ENCODE measurements at regions not wholly inside any gene's neighbourhood (a gene's known extent, or its start where the extent isn't known, plus 50 kb on each side); places are given as distances from the start of the nearest gene placed in this dataset.

GRCh38 chr18:41753826-41754225 lies 201.2 kb upstream of the PIK3C3 start:
- no peak for DNase-seq

- no peak for DNase-seq
Observed at GRCh38 chr18:41752826-41753225, 202.2 kb upstream of the PIK3C3 start.

- DNase-seq = no peak
Observed at GRCh38 chr18:41751652-41752051, 203.4 kb upstream of the PIK3C3 start.

GRCh38 chr18:41751161-41751560 lies 203.9 kb upstream of the PIK3C3 start:
- DNase-seq = no peak

- DNase-seq = no peak
Observed at GRCh38 chr18:41747723-41748242, 207.3 kb upstream of the PIK3C3 start.

GRCh38 chr18:41745166-41746049 lies 209.6 kb upstream of the PIK3C3 start:
- no peak for DNase-seq

GRCh38 chr18:41744421-41745030 lies 210.5 kb upstream of the PIK3C3 start:
- DNase-seq = no peak

GRCh38 chr18:41737218-41737617 lies 217.8 kb upstream of the PIK3C3 start:
- DNase-seq = no peak

GRCh38 chr18:41734917-41735316 lies 220.1 kb upstream of the PIK3C3 start:
- no peak for DNase-seq

GRCh38 chr18:41732356-41732755 lies 222.7 kb upstream of the PIK3C3 start:
- no peak for DNase-seq

- no peak for DNase-seq
Observed at GRCh38 chr18:41731884-41732283, 223.2 kb upstream of the PIK3C3 start.

- DNase-seq = no peak
Observed at GRCh38 chr18:41724195-41724594, 230.8 kb upstream of the PIK3C3 start.

- DNase-seq = no peak
Observed at GRCh38 chr18:41721103-41721790, 233.8 kb upstream of the PIK3C3 start.

- no peak for DNase-seq
Observed at GRCh38 chr18:41720226-41720625, 234.8 kb upstream of the PIK3C3 start.

- no peak for DNase-seq
Observed at GRCh38 chr18:41719808-41720207, 235.2 kb upstream of the PIK3C3 start.

GRCh38 chr18:41714872-41715271 lies 240.2 kb upstream of the PIK3C3 start:
- no peak for DNase-seq

GRCh38 chr18:41713969-41714825 lies 240.8 kb upstream of the PIK3C3 start:
- DNase-seq = no peak

GRCh38 chr18:41706301-41706700 lies 248.7 kb upstream of the PIK3C3 start:
- no peak for DNase-seq

- DNase-seq = no peak
Observed at GRCh38 chr18:41703744-41704530, 251.1 kb upstream of the PIK3C3 start.

GRCh38 chr18:41700416-41700815 lies 254.6 kb upstream of the PIK3C3 start:
- DNase-seq = no peak

GRCh38 chr18:41695441-41695840 lies 259.6 kb upstream of the PIK3C3 start:
- no peak for DNase-seq

- DNase-seq = no peak
Observed at GRCh38 chr18:41693008-41693407, 262.0 kb upstream of the PIK3C3 start.
